HCT116 (cell line): ENCODE measurements at regions not wholly inside any gene's neighbourhood (a gene's known extent, or its start where the extent isn't known, plus 50 kb on each side); places are given as distances from the start of the nearest gene placed in this dataset.

ENCODE experiments used
- ATAC-seq: fragments of 200-7000 bp; cut with Tn5 transposase; 2 replicates; pipeline ENCODE4 v1.9.1; 2020; ENCODE audit warnings: mild to moderate bottlenecking, moderate library complexity
- BruUV-seq: library from RNA; stranded (reverse); fragments of 400-500 nt; replicated peaks from 2 replicates; lab custom pipeline; 2021; lab: Mats Ljungman, UMichigan
- CTCF ChIA-PET: fragments of 300-600 bp; sonication (Branson Sonifier 250); formaldehyde crosslinking; loops from one replicate; lab custom pipeline; 2021; ENCODE audit warnings: antibody characterized with exemption; lab: Charles Lee
- POLR2A ChIA-PET: fragments of 300-600, 350-600 bp; sonication (Branson Sonifier 250); formaldehyde crosslinking; loops from one replicate; lab custom pipeline; 2021; ENCODE audit warnings: antibody characterized with exemption; lab: Charles Lee
- RAD21 ChIA-PET, 2 experiments: fragments of 300-600 bp; sonication (Branson Sonifier 250); formaldehyde crosslinking; loops; one replicate each; lab custom pipeline; 2023; ENCODE audit warnings: low total read pairs in 2 of 2; ENCODE audit not compliant: uncharacterized antibody in 2 of 2, unreplicated experiment in 2 of 2, low non-redundant PET in 1 of 2; lab: Charles Lee
- DNase-seq: peaks from one replicate; pipeline ENCODE4 v3.0.0-alpha.2; 2010; ENCODE audit warnings: low read depth, low spot score
- H2AFZ ChIP-seq: fragments of 200-600 bp; shearing (Covaris generic), sonication (generic); 2 replicates; pipeline ENCODE4 v1.6.1; 2017; ENCODE audit warnings: low read depth, mixed run types, mixed read lengths, antibody characterized with exemption, low read length; ENCODE audit not compliant: poor library complexity, severe bottlenecking
- H3K27ac ChIP-seq: 2 replicates; pipeline ENCODE4 v1.5.1; 2012; ENCODE audit warnings: low read depth, low read length
- H3K27me3 ChIP-seq: fragments of 200-600 bp; sonication (generic); 2 replicates; pipeline ENCODE4 v1.6.1; 2016; ENCODE audit warnings: mixed run types, low read length, mixed read lengths; ENCODE audit not compliant: insufficient read depth
- H3K36me3 ChIP-seq, 2 experiments: fragments of 200-500 bp in 1 of 2; fragments of 200-600 bp in 1 of 2; sonication (Bioruptor generic) in 1 of 2; sonication (generic) in 1 of 2; 2 replicates each; pipeline versions ENCODE4 v1.5.1 to v1.6.1; 2014 to 2016; ENCODE audit warnings: low read length in 2 of 2, inconsistent platforms in 1 of 2, mixed read lengths in 1 of 2, mixed run types in 1 of 2; ENCODE audit not compliant: insufficient read depth in 2 of 2, control insufficient read depth in 1 of 2
- H3K4me1 ChIP-seq, 2 experiments: fragments of 200-600 bp in 1 of 2; sonication (generic) in 1 of 2; 2 replicates each; pipeline versions ENCODE4 v1.5.1 to v1.6.1; 2012 to 2017; ENCODE audit warnings: low read length in 2 of 2, inconsistent platforms in 1 of 2, mild to moderate bottlenecking in 1 of 2, mixed read lengths in 1 of 2, mixed run types in 1 of 2, moderate library complexity in 1 of 2; ENCODE audit not compliant: insufficient read depth in 2 of 2, control insufficient read depth in 1 of 2
- H3K4me2 ChIP-seq: fragments of 200-600 bp; sonication (generic); 2 replicates; pipeline ENCODE4 v1.6.1; 2017; ENCODE audit warnings: mixed run types, low read length, mixed read lengths
- H3K4me3 ChIP-seq, 2 experiments: fragments of 200-600 bp in 1 of 2; sonication (generic) in 1 of 2; replicated peaks in 1 of 2; 2 replicates each; pipeline ENCODE4 v1.5.1; 2011 to 2016; ENCODE audit warnings: low read length in 2 of 2, control low read depth in 1 of 2, low read depth in 1 of 2, mild to moderate bottlenecking in 1 of 2, mixed read lengths in 1 of 2, mixed run types in 1 of 2
- H3K79me2 ChIP-seq: fragments of 200-600 bp; sonication (generic); 2 replicates; pipeline ENCODE4 v1.6.1; 2017; ENCODE audit warnings: mild to moderate bottlenecking, mixed run types, low read length, moderate library complexity, mixed read lengths; ENCODE audit not compliant: insufficient read depth
- H3K9ac ChIP-seq: fragments of 200-600 bp; sonication (generic); 2 replicates; pipeline ENCODE4 v1.6.1; 2016; ENCODE audit warnings: low read length, mixed read lengths
- H3K9me2 ChIP-seq: fragments of 200-600 bp; sonication (generic), shearing (Covaris generic); 2 replicates; pipeline ENCODE4 v1.6.1; 2017; ENCODE audit warnings: mixed run types, mild to moderate bottlenecking, moderate library complexity; ENCODE audit not compliant: insufficient read depth
- H3K9me3 ChIP-seq, 2 experiments: fragments of 200-500 bp in 1 of 2; fragments of 200-600 bp in 1 of 2; sonication (Bioruptor generic) in 1 of 2; sonication (generic) in 1 of 2; 2 replicates each; pipeline ENCODE4 v1.6.1; 2014 to 2017; ENCODE audit warnings: low read length in 2 of 2, mixed read lengths in 2 of 2, inconsistent platforms in 1 of 2, low read depth in 1 of 2, mild to moderate bottlenecking in 1 of 2, mixed run types in 1 of 2, moderate library complexity in 1 of 2; ENCODE audit not compliant: control insufficient read depth in 1 of 2, insufficient read depth in 1 of 2
- H4K20me1 ChIP-seq: fragments of 200-600 bp; sonication (generic), shearing (Covaris generic); 2 replicates; pipeline ENCODE4 v1.6.1; 2017; ENCODE audit warnings: mixed run types, mild to moderate bottlenecking, moderate library complexity; ENCODE audit not compliant: insufficient read depth
- CBX3 ChIP-seq: IDR thresholded peaks from 2 replicates; pipeline ENCODE4 v1.6.1; 2012; ENCODE audit warnings: low read depth
- CEBPB ChIP-seq: IDR thresholded peaks from 2 replicates; pipeline ENCODE4 v1.6.1; 2012; ENCODE audit warnings: low read depth
- EGR1 ChIP-seq: IDR thresholded peaks from 2 replicates; pipeline ENCODE4 v1.6.1; 2012; ENCODE audit warnings: low read depth
- ELF1 ChIP-seq: IDR thresholded peaks from 2 replicates; pipeline ENCODE4 v1.6.1; 2012; ENCODE audit warnings: low read depth, borderline replicate concordance
- EZH2 ChIP-seq: fragments of 200-600 bp; sonication (generic); IDR thresholded peaks from 2 replicates; pipeline ENCODE4 v1.6.1; 2017; ENCODE audit warnings: antibody characterized with exemption, mixed run types
- FOSL1 ChIP-seq: IDR thresholded peaks from 2 replicates; pipeline ENCODE4 v1.6.1; 2012; ENCODE audit warnings: low read depth
- JUND ChIP-seq: IDR thresholded peaks from 2 replicates; pipeline ENCODE4 v1.6.1; 2012
- MAX ChIP-seq: IDR thresholded peaks from 2 replicates; pipeline ENCODE4 v1.6.1; 2012
- RAD21 ChIP-seq: IDR thresholded peaks from 2 replicates; pipeline ENCODE4 v1.6.1; 2012; ENCODE audit warnings: low read depth, mild to moderate bottlenecking
- YY1 ChIP-seq: IDR thresholded peaks from 2 replicates; pipeline ENCODE4 v1.6.1; 2011; ENCODE audit warnings: low read length, low read depth, moderate library complexity, mild to moderate bottlenecking; ENCODE audit not compliant: insufficient replicate concordance; ENCODE audit errors: extremely low read depth
- intact Hi-C: fragments of 100-400 bp; cut with micrococcal nuclease; formaldehyde crosslinking; loops from 2 replicates; pipeline ENCODE4 v1.10.0; 2022
- TF ChIP-seq, protein P1 (sequence below), 3 experiments: fragments of 200-600 bp in 1 of 3; sonication (generic) in 1 of 3; IDR thresholded peaks in 2 of 3; conservative IDR thresholded peaks in 1 of 3; 2 replicates each; pipeline ENCODE4 v1.5.1; 2012 to 2017; ENCODE audit warnings: low read depth in 2 of 3, low read length in 2 of 3, antibody characterized with exemption in 1 of 3, borderline replicate concordance in 1 of 3, control low read depth in 1 of 3, mild to moderate bottlenecking in 1 of 3, mixed read lengths in 1 of 3, mixed run types in 1 of 3, moderate library complexity in 1 of 3; ENCODE audit not compliant: insufficient read depth in 1 of 3

- no peak for DNase-seq
These were observed 58.9 kb upstream of the THY1 start for GRCh38 chr11:119481667-119482400.

DNA sequence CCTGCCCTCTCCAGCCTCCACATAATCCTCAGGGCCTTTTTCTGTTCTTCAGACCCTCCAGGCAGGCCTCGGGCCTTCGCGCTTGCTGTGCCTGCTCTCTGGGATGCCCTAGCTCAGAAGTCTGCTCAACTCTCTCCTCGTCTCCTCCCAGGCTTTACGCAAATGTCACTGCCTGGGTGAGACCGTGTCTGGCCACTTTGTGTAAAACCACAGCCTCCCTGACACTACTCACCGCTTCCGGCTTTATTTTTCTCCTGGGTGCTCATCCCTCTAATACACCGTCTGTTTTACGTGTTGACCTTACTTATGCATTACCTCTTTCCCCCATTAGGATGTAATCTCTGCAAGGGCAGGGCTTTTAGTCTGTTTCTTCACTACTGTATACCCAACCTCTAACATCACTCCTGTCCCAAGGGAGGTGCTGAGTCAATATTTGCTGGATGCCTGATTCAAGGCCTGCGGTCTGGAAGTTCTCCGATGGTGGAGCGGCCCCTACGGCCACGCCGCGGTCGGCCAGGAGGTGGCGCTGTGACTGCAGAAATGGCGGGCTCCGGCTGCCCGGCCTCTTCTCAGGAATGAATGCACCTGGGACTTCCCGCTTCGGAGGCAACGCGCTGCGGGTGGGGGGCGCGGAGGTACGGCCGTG, 58.2 kb upstream of the THY1 start:
- H3K27me3 ChIP-seq: no peaks in the 10 kb centered on the region
- CTCF ChIA-PET: interaction anchor here (0.8 to 1.8 kb wide), 3 partner anchors 53 to 627 kb away, joined by 3 to 5 read pairs (median 4); no protein-coding TSS in a partner anchor
- peak overlapping the region; percentile 35; the same call in 1 of the 2 replicates for H3K4me2 ChIP-seq
- no peaks in the 10 kb centered on the region for H3K36me3 ChIP-seq
- H4K20me1 ChIP-seq: no peaks in the 10 kb centered on the region
- H3K9me2 ChIP-seq: no peaks in the 10 kb centered on the region
- H3K4me1 ChIP-seq: peaks cover 3 to 22% of the 10 kb centered on the region in 2 experiments; a peak in 3 of 4 replicates
- no peak overlapping the region for H3K9ac ChIP-seq
- H2AFZ ChIP-seq: no peak overlapping the region
- no peak for DNase-seq
- BruUV-seq: no TSS peak
- ATAC-seq: peak; percentile 86
- no peaks in the 10 kb centered on the region for H3K79me2 ChIP-seq
- H3K27ac ChIP-seq: no peak overlapping the region
- H3K9me3 ChIP-seq: no peaks in the 10 kb centered on the region
- TF ChIP-seq YY1 (peak; percentile 27), RAD21 (peak; percentile 98), EGR1 (no peak), CBX3 (no peak)
- TF ChIP-seq, protein P1, sequence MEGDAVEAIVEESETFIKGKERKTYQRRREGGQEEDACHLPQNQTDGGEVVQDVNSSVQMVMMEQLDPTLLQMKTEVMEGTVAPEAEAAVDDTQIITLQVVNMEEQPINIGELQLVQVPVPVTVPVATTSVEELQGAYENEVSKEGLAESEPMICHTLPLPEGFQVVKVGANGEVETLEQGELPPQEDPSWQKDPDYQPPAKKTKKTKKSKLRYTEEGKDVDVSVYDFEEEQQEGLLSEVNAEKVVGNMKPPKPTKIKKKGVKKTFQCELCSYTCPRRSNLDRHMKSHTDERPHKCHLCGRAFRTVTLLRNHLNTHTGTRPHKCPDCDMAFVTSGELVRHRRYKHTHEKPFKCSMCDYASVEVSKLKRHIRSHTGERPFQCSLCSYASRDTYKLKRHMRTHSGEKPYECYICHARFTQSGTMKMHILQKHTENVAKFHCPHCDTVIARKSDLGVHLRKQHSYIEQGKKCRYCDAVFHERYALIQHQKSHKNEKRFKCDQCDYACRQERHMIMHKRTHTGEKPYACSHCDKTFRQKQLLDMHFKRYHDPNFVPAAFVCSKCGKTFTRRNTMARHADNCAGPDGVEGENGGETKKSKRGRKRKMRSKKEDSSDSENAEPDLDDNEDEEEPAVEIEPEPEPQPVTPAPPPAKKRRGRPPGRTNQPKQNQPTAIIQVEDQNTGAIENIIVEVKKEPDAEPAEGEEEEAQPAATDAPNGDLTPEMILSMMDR (IDR thresholded peaks at IDR 0.05 in 2 of 3, conservative IDR thresholded peaks at IDR 0.05 in 1 of 3; ENCODE audit: borderline replicate concordance in 1 of 3, insufficient read depth in 1 of 3, low read depth in 2 of 3, low read length in 2 of 3): peak; percentile 93 to 99 (median 96)
- no peak overlapping the region for H3K4me3 ChIP-seq
- intact Hi-C loops: loop anchor here (1.0 to 10.0 kb wide), 4 partner anchors 53 to 627 kb away; partner anchors contain the start of gene NECTIN1
- POLR2A ChIA-PET: no interaction called here
- RAD21 ChIA-PET: interaction anchor here in 1 of 2 experiments (0.9 kb wide), 1 partner anchor 53 kb away, joined by 3 read pairs; no protein-coding TSS in a partner anchor

More at GRCh38 chr11:119481667-119482400, 58.9 kb upstream of the THY1 start:
- no peak overlapping the region for H3K9ac ChIP-seq
- POLR2A ChIA-PET: no interaction called here
- no peak overlapping the region for H3K4me3 ChIP-seq
- no peak overlapping the region for H3K27ac ChIP-seq
- H3K9me2 ChIP-seq: no peaks in the 10 kb centered on the region
- H3K4me2 ChIP-seq: peak overlapping the region; percentile 35; the same call in 1 of the 2 replicates
- no peaks in the 10 kb centered on the region for H3K27me3 ChIP-seq
- RAD21 ChIA-PET: no interaction called here
- H2AFZ ChIP-seq: no peak overlapping the region
- TF ChIP-seq RAD21 (no peak), EZH2 (no peak), EGR1 (no peak), CBX3 (no peak), JUND (no peak), CEBPB (no peak), ELF1 (no peak), MAX (no peak), YY1 (no peak), FOSL1 (no peak)
- no peaks in the 10 kb centered on the region for H3K79me2 ChIP-seq
- peak; percentile 32 for ATAC-seq
- H3K36me3 ChIP-seq: no peaks in the 10 kb centered on the region
- CTCF ChIA-PET: interaction anchor here (0.9 kb wide), 1 partner anchor 626 kb away, joined by 3 read pairs; no protein-coding TSS in a partner anchor
- no TSS peak for BruUV-seq
- intact Hi-C loops: loop anchor here (1.0 to 10.0 kb wide), 4 partner anchors 52 to 626 kb away; partner anchors contain the start of gene NECTIN1
- H3K4me1 ChIP-seq: peaks cover 3 to 22% of the 10 kb centered on the region in 2 experiments; a peak in 3 of 4 replicates
- H4K20me1 ChIP-seq: no peaks in the 10 kb centered on the region
- no peaks in the 10 kb centered on the region for H3K9me3 ChIP-seq
